Activated CD4-positive, alpha-beta T cell treated with anti-CD3 and anti-CD28 coated beads for 1 hour (primary cell): ENCODE measurements at regions not wholly inside any gene's neighbourhood (a gene's known extent, or its start where the extent isn't known, plus 50 kb on each side); places are given as distances from the start of the nearest gene placed in this dataset.

Experiments
- DNase-seq: peaks from one replicate; pipeline ENCODE4 v3.0.0-alpha.2; 2020

DNA sequence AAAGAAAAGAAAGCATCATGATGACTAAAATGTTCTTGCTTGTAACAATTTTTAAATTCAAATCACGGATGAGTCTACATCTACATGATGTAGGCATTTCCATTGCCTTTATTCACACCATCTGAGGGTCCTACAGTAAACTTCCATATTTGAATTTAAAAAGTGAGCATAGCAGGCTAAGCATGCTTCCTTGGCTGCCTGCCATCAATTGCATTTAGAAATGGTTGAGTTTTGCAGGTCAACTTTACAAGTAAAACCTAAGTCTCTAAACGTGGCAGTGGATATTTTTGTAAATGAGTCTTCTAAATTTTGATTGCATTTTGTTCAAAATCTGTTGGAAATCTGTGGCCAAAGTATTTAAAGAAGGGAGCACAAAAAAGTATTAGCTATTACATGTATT, 136.5 kb upstream of the PTCH1 start:
- DNase-seq, result no peak

DNA sequence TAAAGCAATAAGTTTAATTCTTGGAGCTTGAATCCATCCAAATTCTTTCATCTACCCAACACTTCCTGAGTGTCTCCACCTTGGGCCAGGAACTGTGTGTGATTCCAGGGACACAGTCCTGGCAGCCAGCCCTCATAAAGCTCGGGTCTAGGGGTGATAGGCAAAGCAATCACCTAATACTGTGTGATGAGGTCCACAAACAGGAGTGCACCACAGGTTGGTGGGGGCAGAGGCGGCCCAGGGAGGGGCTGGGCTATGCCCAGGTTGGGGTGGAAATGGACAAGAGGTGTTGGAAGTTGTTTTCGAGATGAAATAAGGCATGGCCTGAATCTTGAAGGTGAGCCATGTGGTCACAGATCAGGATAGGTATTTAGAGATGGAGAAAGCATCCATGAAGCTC, 133.9 kb upstream of the PTCH1 start:
- no peak for DNase-seq

DNA sequence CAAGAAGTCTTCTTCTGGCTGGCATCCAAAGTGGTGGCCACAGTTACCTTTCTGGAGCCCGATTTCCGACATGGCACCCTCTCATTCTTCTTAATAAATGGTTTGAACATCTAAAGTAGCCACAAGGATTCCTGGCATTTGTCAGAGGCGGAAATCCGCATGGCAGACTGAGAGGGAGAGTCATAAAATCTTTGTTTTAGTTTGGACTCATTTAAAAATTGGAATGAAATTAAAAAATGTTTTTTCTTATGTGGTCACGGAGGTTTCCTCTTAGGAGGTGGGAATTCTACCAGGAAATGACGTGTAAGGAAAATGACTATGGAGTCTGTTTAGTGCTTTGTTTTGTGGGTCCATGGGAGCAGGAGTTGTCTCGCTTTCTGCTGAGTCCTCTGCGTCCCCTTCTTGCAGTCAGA, 133.0 kb upstream of the PTCH1 start:
- DNase-seq, result no peak

DNA sequence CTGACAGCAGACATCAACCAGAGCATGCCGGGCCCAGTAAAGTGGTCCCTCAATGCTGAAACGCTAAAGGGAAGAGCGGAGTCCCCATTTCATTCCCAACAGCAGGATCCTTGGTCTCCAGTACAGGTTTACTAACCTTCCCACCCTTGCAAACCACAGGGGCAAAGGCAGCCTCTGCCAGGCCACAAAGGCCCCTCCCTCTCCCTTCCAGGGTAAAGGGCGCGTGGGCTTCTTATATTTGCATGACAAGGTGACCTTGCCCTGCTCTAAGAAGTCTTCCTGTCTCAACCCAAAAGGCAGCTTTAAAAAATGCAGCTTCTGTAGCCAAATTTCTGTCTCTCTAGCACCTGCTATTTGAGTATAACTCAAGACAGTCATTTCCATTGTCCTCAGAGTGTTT, 131.5 kb upstream of the PTCH1 start:
- DNase-seq, result no peak

DNA sequence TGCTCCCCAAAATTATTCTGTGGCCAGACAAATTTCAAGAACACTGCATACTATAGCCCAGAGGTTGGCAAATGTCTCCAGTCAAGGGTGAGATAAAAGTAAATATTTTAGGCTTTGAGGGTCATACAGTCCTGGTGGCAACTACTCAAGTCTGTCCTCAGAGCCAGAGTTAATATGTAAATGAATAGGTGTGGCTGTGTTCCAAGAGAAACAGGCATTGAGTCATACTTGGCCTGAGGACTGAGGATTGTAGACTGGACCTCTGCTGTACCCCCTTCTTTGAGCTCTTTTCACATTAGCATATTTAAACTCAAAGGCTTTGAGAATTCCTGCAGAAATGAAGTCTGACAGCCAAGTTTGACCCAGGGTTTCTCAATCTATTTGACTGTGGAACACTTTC, 129.2 kb upstream of the PTCH1 start:
- no peak for DNase-seq

DNA sequence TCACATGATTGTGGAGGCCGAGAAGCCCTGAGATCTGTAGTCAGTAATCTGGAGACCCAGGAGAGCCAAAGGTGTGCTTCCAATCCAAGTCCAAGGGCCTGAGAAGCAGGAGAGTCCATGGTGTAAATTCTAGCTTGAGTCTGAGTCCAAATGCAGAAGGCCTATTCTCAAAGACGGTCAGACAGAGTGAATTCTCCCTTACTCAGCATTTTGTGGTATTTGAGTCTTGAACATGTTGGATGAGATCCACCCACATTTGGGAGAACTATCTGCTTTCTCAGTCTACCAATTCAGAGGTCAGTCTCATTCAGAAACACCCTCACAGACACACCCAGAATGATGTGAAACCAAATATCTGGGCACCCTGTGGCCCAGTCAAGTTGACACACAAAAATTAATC, 128.8 kb upstream of the PTCH1 start:
- no peak for DNase-seq

DNA sequence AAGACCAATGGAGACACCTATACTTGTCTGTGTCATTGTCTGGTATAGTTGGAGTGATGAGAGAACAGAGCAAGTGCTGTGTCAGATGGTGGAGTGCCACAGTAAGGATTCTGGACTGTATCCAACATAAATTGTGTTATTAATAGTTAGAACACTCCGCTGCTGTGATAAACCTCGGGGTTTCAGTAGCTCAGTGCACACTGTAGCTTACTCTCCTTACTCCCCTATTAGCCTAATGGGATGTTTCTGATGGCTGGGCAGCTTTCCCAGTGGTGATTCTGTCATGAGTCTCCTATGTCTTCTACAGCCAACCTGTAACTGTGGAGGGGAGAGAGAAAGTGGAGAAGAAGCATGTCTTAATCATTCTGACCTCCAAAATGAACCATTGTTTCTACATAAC, 127.6 kb upstream of the PTCH1 start:
- DNase-seq, result no peak

DNA sequence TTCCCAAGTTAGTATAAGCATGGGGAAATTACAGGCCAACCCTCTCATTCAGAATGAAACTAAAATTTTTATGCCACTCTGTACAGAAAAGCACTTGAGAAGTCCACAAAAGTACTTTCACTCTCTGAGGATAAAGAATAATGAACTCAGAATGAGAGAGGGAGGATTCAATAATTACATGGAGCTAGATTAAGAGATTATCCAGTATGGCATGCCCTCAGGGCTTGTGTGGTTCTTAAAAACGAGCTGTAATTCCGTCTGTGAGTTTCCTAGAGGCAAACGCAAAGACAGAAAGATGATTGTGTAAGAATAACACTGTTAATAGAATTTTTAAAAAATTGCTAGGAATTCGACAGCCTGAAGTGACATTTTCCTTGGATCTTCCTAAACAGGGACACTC, 126.8 kb upstream of the PTCH1 start:
- no peak for DNase-seq

DNA sequence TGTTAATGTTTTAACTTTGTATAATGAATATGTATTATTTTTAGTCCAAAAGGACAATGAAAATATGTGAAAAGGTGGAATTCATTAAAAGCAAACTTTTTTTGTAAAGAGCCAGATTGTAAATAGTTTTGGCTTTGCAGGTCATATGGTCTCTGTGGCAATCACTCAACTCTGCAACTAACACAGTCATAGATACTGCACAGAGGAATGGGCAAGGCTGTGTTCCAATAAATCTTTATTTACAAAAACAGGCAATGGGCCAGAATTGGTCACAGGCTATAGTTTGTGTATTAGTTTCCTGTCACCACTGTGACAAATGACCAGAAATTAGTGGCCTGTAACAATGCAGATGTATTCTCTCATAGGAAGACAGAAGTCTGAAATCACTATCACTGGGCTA, 125.4 kb upstream of the PTCH1 start:
- DNase-seq, result no peak

DNA sequence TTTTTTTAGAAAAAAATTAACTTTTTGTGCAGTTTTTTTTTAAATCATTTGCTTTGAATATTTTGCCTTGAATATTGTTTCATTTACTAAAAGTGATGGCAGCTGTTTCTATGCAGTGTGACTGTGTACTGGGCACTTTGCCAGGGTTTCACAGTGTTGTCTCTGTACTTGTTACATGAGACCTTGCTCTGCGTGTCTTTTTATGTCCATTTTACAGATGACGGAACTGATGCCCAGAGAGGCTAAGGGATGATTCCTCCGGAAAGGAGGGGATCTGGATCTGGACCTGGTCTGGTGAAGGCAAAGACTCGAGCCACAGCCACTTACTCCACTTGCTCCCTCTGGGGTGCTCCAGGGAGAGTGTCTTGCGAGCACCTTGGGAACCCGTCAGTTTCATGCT, 124.8 kb upstream of the PTCH1 start:
- DNase-seq, result no peak

DNA sequence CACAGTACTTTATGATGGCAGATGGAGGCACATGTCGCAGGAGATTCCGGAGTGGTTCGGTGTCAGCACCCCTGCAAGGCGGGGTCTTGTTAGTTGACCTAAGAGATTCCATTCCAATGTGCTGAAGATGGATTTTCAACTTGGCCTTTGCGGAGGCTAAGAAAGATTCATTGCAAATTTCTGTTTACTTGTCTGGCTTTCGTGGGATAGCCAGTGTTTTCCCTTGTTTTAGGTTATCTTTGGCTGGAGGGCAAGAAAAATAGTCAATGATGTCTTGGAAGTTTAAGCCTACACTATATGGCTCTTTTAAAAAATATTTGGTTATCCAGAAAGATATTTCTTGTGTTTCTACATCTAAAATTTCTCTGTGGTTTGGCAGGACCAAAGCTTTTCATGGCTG, 123.6 kb upstream of the PTCH1 start:
- no peak for DNase-seq

DNA sequence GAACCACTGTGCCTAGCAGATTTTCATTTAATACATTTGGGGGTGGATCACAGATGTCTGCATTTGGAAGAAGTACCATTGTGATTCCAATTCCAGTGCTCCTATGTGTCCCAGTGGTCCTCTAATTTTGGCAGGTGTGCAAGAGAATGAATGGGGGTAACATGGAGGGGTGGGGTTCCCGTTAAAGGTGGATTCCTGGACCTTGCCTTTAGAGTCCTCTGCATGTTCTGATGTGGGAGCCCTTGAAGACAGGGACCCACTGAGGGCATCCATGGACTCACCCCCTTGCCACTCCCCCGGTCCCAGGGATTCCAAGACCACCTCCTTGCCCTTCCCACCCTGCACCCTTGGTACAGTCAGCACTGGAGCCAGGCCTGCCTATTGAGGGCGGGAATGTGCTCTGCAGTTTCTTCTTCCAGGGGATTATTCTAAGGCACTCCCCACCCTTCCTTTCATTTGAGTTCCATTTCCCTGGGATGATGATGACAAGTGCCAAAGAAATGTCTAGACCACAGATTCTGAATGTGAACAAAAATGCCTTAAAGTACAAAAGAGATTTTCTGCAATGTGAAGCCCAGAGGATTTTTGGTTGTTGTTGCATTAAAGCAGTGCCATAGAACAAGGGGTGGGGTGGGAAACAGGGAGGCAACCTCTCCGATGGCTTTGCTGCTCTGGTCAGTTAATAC, 119.4 kb upstream of the PTCH1 start:
- no peak for DNase-seq

DNA sequence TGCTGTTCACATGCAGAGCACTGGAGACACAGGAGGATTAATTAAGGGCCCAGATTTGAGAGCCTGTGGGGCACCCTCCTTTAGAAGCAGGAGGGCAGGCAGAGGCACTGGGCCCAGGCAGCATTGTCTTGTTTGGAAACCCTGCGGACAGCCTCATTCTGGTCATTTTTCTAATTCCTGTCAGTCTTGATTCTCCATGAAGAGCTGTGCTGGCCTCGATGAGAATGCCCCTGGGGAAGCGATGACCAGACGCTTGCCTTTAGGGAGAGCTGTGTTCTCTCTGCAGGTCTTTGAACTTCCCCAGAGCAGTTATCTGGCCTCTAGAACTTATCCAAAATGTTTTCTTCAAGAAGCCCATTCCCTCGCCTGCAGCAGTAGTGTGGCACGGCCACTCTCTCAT, 117.8 kb upstream of the PTCH1 start:
- DNase-seq, result no peak

DNA sequence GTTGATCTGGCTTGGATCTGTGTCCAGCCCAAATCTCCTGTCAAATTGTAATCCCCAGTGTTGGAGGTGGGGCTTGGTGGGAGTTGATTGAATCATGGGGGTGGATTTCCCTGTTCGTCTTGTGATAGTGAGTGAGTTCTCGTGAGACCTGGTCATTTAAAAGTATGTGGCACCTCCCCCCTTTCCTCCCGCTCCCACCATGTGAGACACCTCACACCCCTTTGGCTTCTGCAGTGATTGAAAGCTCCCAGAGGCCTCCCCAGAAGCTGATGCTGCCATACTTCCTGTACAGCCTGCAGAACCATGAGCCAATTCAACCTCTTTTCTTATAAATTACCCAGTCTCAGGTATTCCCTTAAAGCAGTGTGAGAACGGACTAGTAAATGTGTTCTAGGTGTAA, 117.3 kb upstream of the PTCH1 start:
- no peak for DNase-seq

DNA sequence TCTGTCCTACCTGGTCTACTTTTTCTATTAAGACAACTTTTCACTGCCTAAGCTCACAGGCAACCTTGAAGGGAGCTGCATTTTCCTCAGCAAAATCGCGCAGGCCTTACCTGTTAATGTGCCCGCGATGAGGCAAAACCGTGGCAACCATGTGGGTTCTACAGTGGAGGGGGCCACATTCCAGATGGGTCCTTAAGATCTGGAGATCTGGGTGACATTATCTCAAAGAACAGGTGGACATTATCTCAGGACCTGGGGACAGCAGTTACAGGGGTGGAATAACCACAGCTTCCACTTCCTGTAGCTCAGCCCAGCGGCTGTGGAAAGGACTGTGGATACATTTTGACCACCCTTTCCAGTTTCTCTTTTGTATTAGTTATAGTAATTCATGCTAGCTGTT, 112.8 kb upstream of the PTCH1 start:
- DNase-seq, result no peak

DNA sequence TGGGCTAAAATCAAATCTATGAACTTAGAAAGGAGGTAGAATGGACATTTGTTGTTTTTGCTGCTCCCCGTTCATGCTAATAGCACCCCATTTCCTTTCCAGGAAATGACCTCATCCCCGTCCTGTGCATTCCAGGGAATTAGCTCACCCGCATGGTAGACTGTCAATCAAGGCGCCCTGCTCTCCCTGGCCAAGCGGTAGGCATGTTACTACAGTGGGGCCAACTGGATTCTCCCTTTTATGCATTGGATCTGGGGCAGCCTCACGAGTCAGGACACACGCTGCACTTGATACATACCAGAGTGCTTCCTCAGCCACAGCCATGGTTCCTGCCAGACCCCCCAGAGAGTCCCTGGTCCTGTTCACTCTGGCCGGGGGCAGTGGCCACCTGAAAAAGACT, 111.0 kb upstream of the PTCH1 start:
- DNase-seq, result no peak

DNA sequence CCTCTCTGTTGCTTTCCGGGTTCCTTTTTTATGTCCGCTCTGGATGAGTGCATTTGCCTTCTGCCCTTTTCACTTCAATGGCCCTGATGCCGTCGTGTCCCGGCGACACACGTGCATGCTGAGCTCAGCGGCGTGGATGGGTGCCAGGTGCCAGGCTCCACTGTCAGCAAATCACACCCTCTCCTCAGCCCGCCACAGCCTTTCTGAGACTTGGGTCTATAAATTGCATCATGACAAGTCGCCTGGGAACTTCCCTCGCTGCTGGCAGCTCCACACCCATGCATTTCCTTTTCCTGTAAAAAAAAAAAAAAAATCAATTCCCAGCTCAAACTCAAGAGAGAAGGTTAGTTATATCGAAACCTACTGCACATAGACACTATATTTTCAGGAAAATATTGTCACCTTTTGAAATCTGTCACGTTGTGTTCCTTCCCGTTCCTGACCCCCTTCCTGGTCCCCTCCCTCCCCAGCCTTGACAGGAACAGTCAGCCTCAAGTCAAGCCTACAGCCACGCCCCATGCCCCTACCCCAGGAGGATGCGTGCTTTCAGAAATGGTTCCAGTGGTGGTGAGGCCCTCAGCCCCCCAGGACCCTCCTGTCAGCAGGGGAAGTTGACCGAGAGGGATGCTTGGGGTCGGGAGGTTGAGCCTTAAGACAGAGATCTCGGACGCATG, 110.3 kb upstream of the PTCH1 start:
- DNase-seq, result no peak

DNA sequence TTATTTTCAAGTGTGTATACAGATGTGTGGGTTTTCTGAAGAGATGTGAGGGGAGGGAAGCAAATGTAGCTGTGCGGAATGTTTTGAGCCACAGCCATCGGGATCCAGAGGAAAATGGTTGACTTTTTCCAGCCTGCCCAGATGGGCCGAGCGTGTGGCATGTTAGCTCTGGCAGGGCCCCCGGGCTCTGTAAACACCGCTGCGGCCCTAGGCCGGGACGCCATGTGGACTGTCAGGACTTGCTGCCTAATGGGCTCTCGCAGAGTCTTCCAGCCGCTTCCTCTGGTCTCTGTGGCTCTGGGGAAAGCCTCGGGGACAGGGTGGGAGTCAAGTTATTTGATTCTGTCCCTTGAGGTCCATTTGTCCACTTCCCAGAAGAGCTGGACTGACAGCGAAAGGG, 109.6 kb upstream of the PTCH1 start:
- no peak for DNase-seq

DNA sequence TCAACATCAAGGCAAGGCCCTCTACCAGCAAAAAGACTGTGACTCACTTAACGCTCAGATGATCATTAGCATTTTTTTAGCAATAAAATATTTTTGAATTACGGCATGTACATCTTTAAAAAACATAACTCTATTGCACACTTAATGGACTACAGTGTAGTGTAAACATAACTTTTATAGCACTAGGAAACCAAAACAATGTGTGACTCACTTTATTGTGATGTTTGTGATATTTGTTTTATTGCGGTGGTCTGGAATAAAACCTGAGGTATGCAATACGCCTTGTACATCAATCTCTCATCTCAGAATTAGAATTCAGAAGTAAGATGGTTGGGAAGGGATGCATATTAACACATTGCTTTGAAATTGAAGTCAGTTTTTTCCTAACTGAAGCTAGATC, 106.9 kb upstream of the PTCH1 start:
- DNase-seq, result no peak

DNA sequence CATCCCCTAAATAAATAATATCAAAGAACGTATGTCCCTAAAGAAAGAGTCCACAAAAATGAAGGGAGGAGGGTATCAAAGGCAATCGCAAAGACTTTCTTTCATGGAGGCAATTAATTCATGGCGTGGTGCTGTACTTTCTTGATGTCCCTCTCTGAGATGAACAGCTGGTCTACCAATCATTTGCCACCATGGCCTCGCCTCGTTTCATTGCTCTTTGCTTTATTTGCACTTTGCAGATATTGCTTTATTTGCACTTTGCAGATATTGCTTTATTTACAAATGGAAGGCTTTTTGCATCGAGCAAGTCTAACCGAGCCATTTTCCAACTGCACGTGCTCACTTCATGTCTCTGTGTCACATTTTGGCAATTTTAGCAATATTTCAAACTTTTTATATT, 104.0 kb upstream of the PTCH1 start:
- no peak for DNase-seq

DNA sequence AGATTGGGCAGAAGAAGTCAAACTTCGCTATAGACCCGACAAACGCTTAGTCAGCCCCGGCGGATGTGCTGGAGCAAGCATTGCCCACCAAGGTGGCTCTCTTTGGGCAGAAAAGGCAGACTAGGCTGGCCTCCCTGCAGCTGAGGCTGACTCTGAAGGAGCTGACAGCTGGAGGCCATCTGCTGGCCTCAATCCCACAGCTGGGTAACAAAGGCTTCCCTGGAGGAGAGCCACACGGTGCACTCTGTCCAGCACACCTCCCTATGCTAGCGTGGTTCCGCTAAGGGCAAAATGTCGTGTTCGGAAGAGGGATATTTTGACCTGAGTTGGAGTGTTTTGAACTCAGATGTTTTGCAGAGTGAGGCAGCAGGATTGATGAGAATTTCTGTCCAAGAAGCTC, 103.5 kb upstream of the PTCH1 start:
- no peak for DNase-seq

DNA sequence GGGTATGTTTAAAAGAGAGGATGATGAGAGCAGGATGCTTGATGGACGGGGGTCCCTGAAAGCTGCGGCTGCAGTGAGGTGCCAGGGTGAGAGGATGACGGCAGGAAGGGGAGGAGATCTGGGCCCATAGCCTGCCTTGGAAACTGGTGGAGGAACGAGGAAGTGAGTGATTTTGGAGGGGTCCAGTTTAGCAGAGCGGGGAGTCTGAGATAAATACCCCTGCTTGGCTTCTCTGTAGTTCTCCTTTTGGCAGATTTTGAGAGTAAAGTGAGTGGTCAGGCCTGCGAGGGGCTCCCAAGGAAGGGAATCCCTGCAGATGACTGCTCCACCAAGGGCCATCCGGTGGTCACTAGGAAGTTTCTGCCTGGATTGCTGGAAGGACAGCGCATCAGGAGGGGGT, 98.5 kb upstream of the PTCH1 start:
- DNase-seq, result no peak

DNA sequence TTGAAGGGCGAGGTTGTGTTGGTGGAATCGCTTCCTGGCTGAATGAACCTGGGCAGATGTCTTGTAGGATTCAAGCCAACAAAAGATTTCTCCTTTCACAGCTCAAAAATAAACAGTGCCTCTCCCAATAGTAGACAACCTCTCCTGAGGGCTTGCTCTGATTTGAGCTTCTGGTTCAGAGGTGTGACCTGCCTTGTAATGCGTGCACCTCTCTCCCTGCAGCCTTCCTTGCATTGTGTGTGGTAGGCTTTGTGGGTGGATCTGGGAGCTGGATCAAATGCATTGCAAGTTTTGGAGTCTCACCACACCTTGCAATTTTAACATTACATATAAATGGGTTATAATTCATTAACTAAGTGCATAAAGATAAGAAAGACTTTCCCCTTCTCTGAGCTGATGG, 96.9 kb upstream of the PTCH1 start:
- DNase-seq, result no peak

DNA sequence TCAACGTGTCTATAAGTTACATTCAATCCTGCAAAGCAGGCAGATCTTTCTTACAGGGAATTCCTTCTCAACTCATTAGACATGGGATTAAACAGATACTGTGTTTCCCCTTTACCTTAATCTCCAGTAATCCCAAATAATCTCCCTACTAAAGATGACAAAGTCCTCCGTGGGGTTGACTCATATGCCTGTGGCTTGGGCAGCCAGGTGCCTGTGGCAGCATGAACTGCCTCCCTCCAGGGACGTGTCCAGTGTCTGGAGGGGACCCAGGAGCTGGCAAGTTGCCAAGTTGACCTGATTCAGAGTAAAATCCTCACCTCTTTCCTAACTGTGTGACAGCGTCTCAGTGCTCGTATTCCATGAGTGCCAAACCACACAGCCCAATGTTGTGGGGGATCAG, 94.6 kb upstream of the PTCH1 start:
- no peak for DNase-seq
